ENCODE measurements at regions not wholly inside any gene's neighbourhood (a gene's known extent, or its start where the extent isn't known, plus 50 kb on each side); places are given as distances from the start of the nearest gene placed in this dataset.

DNA sequence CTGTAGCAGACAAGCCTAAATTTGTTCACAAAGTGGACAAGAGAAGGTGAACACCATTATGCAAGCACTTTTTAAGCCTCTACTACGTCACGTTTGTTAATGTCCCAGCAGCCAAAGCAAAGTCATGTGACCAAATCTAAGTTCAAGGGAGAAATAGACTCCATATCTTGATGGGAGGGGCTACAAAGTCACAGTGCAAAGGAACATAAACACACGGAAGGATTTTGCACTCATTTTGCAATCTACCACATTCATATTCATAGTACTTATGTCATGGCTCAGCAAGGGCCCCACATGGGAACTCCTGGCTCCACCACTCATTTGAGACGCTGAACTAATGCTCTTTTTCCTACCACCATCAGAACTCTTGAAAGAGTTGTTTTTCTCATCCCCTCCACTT lies 139.0 kb upstream of the JADE1 start:
- TF ChIP-seq, protein P1, sequence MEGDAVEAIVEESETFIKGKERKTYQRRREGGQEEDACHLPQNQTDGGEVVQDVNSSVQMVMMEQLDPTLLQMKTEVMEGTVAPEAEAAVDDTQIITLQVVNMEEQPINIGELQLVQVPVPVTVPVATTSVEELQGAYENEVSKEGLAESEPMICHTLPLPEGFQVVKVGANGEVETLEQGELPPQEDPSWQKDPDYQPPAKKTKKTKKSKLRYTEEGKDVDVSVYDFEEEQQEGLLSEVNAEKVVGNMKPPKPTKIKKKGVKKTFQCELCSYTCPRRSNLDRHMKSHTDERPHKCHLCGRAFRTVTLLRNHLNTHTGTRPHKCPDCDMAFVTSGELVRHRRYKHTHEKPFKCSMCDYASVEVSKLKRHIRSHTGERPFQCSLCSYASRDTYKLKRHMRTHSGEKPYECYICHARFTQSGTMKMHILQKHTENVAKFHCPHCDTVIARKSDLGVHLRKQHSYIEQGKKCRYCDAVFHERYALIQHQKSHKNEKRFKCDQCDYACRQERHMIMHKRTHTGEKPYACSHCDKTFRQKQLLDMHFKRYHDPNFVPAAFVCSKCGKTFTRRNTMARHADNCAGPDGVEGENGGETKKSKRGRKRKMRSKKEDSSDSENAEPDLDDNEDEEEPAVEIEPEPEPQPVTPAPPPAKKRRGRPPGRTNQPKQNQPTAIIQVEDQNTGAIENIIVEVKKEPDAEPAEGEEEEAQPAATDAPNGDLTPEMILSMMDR (IDR thresholded peaks at IDR 0.05; ENCODE audit: poor library complexity): no peak
- no peak for TF ChIP-seq EZH2 (IDR thresholded peaks at IDR 0.05; ENCODE audit: borderline replicate concordance)
- no peak for TF ChIP-seq EZH2phosphoT487 (IDR thresholded peaks at IDR 0.05; ENCODE audit: low read depth, severe bottlenecking, unreplicated experiment)

Data from hepatocyte (in vitro differentiated cells).